Endothelial cell of umbilical vein (primary cell): ENCODE measurements at regions not wholly inside any gene's neighbourhood (a gene's known extent, or its start where the extent isn't known, plus 50 kb on each side); places are given as distances from the start of the nearest gene placed in this dataset.

ENCODE experiments used
- BruUV-seq: library from RNA; stranded (reverse); fragments of 400-500 nt; replicated peaks from 2 replicates; lab custom pipeline; 2021; lab: Mats Ljungman, UMichigan
- CTCF ChIA-PET: fragments of 300-600, 350-600 bp; sonication (Branson Sonifier 250); formaldehyde crosslinking; loops from one replicate; lab custom pipeline; 2021; ENCODE audit warnings: antibody characterized with exemption, inconsistent platforms; lab: Charles Lee
- POLR2A ChIA-PET: fragments of 300-600, 350-600 bp; sonication (Branson Sonifier 250); formaldehyde crosslinking; loops from one replicate; lab custom pipeline; 2021; ENCODE audit warnings: antibody characterized with exemption, inconsistent platforms; lab: Charles Lee
- DNase-seq: peaks from one replicate; pipeline ENCODE4 v3.0.0-alpha.2; 2011; ENCODE audit warnings: low read depth, low spot score
- FAIRE-seq: peaks from 2 replicates; lab custom pipeline; 2011; peaks lifted over from hg19 to GRCh38; lab: Jason Lieb, UNC
- H2AFZ ChIP-seq: 2 replicates; pipeline ENCODE4 v1.6.0; 2012; ENCODE audit warnings: low read depth, low read length, control low read depth, inconsistent platforms
- H3K27ac ChIP-seq: 2 replicates; pipeline ENCODE4 v1.5.1; 2011; ENCODE audit warnings: low read depth, mild to moderate bottlenecking, control low read depth, low read length, moderate library complexity; ENCODE audit not compliant: insufficient read depth
- H3K27me3 ChIP-seq, 2 experiments: 2 replicates each; pipeline versions ENCODE4 v1.6.0 to v1.6.1; 2011; ENCODE audit warnings: low read length in 2 of 2, mixed read lengths in 1 of 2; ENCODE audit not compliant: control insufficient read depth in 2 of 2, insufficient read depth in 2 of 2
- H3K36me3 ChIP-seq, 2 experiments: 2 replicates in 1 of 2; 3 replicates in 1 of 2; pipeline ENCODE4 v1.5.1; 2011; ENCODE audit warnings: low read length in 2 of 2, mild to moderate bottlenecking in 1 of 2, moderate library complexity in 1 of 2; ENCODE audit not compliant: control insufficient read depth in 2 of 2, insufficient read depth in 2 of 2; ENCODE audit errors: extremely low read depth in 1 of 2
- H3K4me1 ChIP-seq: 3 replicates; pipeline ENCODE4 v1.5.1; 2011; ENCODE audit warnings: mild to moderate bottlenecking, low read length; ENCODE audit not compliant: control insufficient read depth, insufficient read depth; ENCODE audit errors: extremely low read depth
- H3K4me2 ChIP-seq: 2 replicates; pipeline ENCODE4 v1.6.1; 2011; ENCODE audit warnings: low read length, control low read depth, mixed read lengths; ENCODE audit not compliant: insufficient read depth
- H3K4me3 ChIP-seq, 3 experiments: fragments of 200-600 bp in 1 of 3; sonication (generic), shearing (Covaris generic) in 1 of 3; replicated peaks in 1 of 3; 2 replicates each; pipeline ENCODE4 v1.5.1; 2011 to 2016; ENCODE audit warnings: control low read depth in 3 of 3, low read length in 3 of 3, mild to moderate bottlenecking in 2 of 3, inconsistent platforms in 1 of 3, low read depth in 1 of 3, moderate library complexity in 1 of 3; ENCODE audit not compliant: insufficient read depth in 1 of 3
- H3K79me2 ChIP-seq: 2 replicates; pipeline ENCODE4 v1.6.0; 2012; ENCODE audit warnings: low read length, inconsistent platforms; ENCODE audit not compliant: control insufficient read depth, insufficient read depth
- H3K9ac ChIP-seq: replicated peaks from 2 replicates; pipeline ENCODE3; 2011; ENCODE audit warnings: low read length, control low read depth; ENCODE audit not compliant: insufficient read depth; ENCODE audit errors: extremely low read depth
- H3K9me1 ChIP-seq: replicated peaks from 3 replicates; pipeline ENCODE4 v1.6.0; 2011; ENCODE audit warnings: mild to moderate bottlenecking, low read length; ENCODE audit not compliant: control insufficient read depth, insufficient read depth; ENCODE audit errors: extremely low read depth
- H3K9me3 ChIP-seq: replicated peaks from 2 replicates; pipeline ENCODE4 v1.5.1; 2012; ENCODE audit warnings: low read length, inconsistent platforms; ENCODE audit not compliant: control insufficient read depth, insufficient read depth
- H4K20me1 ChIP-seq: replicated peaks from 2 replicates; pipeline ENCODE3; 2011; ENCODE audit warnings: mild to moderate bottlenecking, low read length; ENCODE audit not compliant: control insufficient read depth, insufficient read depth; ENCODE audit errors: extremely low read depth
- EZH2 ChIP-seq: IDR thresholded peaks from 2 replicates; pipeline ENCODE4 v1.6.1; 2012; ENCODE audit warnings: borderline replicate concordance, low read depth, mild to moderate bottlenecking, moderate library complexity, low read length, inconsistent platforms; ENCODE audit not compliant: severe bottlenecking
- GATA2 ChIP-seq: IDR thresholded peaks from 2 replicates; pipeline ENCODE4 v1.7.0; 2011; ENCODE audit warnings: low read depth, mild to moderate bottlenecking, moderate library complexity, mixed read lengths, low read length; ENCODE audit not compliant: insufficient read length, insufficient read depth
- MYC ChIP-seq: IDR thresholded peaks from one replicate; pipeline ENCODE4 v1.6.1; 2011; ENCODE audit warnings: mild to moderate bottlenecking, low read depth, low read length
- dilution Hi-C: fragments of 300-500 bp; cut with MboI; formaldehyde crosslinking; loops from one replicate; pipeline ENCODE4 v1.15.0; 2019; ENCODE audit warnings: low sequenced_read_pairs; ENCODE audit not compliant: extremely low pct_ligation_motif_present
- intact Hi-C: fragments of 100-400 bp; cut with micrococcal nuclease; formaldehyde crosslinking; loops from one replicate; pipeline ENCODE4 v1.10.0; 2022

- no peaks in the 10 kb centered on the region for H3K4me1 ChIP-seq
- H3K27me3 ChIP-seq: no peaks in the 10 kb centered on the region
- intact Hi-C loops (no loop called here), dilution Hi-C loops (no loop called here)
- no peak overlapping the region for H3K4me2 ChIP-seq
- no peak for FAIRE-seq
- H3K36me3 ChIP-seq: no peaks in the 10 kb centered on the region
- BruUV-seq: no TSS peak
- POLR2A ChIA-PET: no interaction called here
- H3K4me3 ChIP-seq: no peak overlapping the region
- no peak overlapping the region for H3K27ac ChIP-seq
- H3K9ac ChIP-seq: no peak overlapping the region
- H4K20me1 ChIP-seq: no peaks in the 10 kb centered on the region
- H3K9me3 ChIP-seq: peaks cover 3% of the 10 kb centered on the region
- H2AFZ ChIP-seq: no peak overlapping the region
- TF ChIP-seq GATA2 (no peak), EZH2 (no peak)
- no peaks in the 10 kb centered on the region for H3K79me2 ChIP-seq
- no peak for DNase-seq
- CTCF ChIA-PET: no interaction called here
- no peaks in the 10 kb centered on the region for H3K9me1 ChIP-seq
Observed at GRCh38 chr10:31623947-31624346, 304.7 kb downstream of the ARHGAP12 start.

- no peaks in the 10 kb centered on the region for H3K36me3 ChIP-seq
- no peak for TF ChIP-seq MYC
- BruUV-seq: no TSS peak
- dilution Hi-C loops: no loop called here
- H3K9me1 ChIP-seq: no peaks in the 10 kb centered on the region
- H3K27me3 ChIP-seq: no peaks in the 10 kb centered on the region
- no peaks in the 10 kb centered on the region for H3K4me1 ChIP-seq
- no peak overlapping the region for H3K27ac ChIP-seq
- DNase-seq (no peak), FAIRE-seq (no peak)
- H2AFZ ChIP-seq: no peak overlapping the region
- no peaks in the 10 kb centered on the region for H4K20me1 ChIP-seq
- H3K9ac ChIP-seq: no peak overlapping the region
- ChIA-PET CTCF (no interaction called here), POLR2A (no interaction called here)
- intact Hi-C loops: no loop called here
- no peaks in the 10 kb centered on the region for H3K79me2 ChIP-seq
- H3K4me3 ChIP-seq: no peak overlapping the region
- peaks cover 3% of the 10 kb centered on the region for H3K9me3 ChIP-seq
- no peak overlapping the region for H3K4me2 ChIP-seq
Observed at GRCh38 chr10:31623466-31623865, 304.4 kb downstream of the ZEB1 start.
